Upper lobe of left lung (tissue), 4 donors: ENCODE measurements at regions not wholly inside any gene's neighbourhood (a gene's known extent, or its start where the extent isn't known, plus 50 kb on each side); places are given as distances from the start of the nearest gene placed in this dataset.

Source experiments
- POLR2A ChIP-seq, 4 donors: fragments of 450-650 bp; IDR thresholded peaks; one replicate each; pipeline ENCODE4 v1.5.1; 2016 to 2017; ENCODE audit warnings: antibody characterized with exemption in 4 of 4, mild to moderate bottlenecking in 2 of 4
- TF ChIP-seq, protein P1 (sequence below), 6 experiments: fragments of 450-650 bp in 4 of 6; fragments of 200-600 bp in 2 of 6; sonication (generic) in 2 of 6; IDR thresholded peaks; one replicate each; pipeline ENCODE4 v1.5.1; 2016 to 2019; ENCODE audit warnings: antibody characterized with exemption in 6 of 6

DNA sequence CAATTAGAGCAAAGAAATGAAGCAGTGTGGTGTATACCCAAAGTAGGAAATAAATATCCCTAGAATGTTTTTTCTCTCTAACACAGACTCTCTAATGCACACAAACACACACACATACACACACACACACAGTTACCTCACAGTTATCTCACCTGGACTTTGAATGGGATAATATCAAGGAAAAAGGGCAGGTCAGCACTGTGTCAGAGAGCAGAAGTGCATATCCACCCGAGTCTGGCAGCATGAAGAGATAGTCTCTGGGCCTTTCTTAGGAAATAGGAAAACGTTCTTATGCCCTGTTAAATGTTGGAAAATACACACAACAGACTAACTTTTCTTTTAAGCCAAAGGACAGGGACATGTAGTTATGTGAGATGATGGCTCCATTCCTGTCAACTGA lies 162.0 kb downstream of the COL6A3 start:
- TF ChIP-seq, protein P1, sequence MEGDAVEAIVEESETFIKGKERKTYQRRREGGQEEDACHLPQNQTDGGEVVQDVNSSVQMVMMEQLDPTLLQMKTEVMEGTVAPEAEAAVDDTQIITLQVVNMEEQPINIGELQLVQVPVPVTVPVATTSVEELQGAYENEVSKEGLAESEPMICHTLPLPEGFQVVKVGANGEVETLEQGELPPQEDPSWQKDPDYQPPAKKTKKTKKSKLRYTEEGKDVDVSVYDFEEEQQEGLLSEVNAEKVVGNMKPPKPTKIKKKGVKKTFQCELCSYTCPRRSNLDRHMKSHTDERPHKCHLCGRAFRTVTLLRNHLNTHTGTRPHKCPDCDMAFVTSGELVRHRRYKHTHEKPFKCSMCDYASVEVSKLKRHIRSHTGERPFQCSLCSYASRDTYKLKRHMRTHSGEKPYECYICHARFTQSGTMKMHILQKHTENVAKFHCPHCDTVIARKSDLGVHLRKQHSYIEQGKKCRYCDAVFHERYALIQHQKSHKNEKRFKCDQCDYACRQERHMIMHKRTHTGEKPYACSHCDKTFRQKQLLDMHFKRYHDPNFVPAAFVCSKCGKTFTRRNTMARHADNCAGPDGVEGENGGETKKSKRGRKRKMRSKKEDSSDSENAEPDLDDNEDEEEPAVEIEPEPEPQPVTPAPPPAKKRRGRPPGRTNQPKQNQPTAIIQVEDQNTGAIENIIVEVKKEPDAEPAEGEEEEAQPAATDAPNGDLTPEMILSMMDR (IDR thresholded peaks at IDR 0.05) = no peak
- no peak for TF ChIP-seq POLR2A (IDR thresholded peaks at IDR 0.05)
